ENCODE measurements at regions not wholly inside any gene's neighbourhood (a gene's known extent, or its start where the extent isn't known, plus 50 kb on each side); places are given as distances from the start of the nearest gene placed in this dataset.
"Not testable (repeated sequence)": the region's sequence is repeated elsewhere in the genome, so short reads cannot be mapped to it uniquely, and the experiment has no call there.

- H3K9me3 ChIP-seq (ENCODE audit: control insufficient read depth in 3 of 3, low read length in 3 of 3): no peaks in the 10 kb centered on the region
- H3K4me3 ChIP-seq (ENCODE audit: low read length in 3 of 3): no peak overlapping the region
- H3K27me3 ChIP-seq (ENCODE audit: control insufficient read depth in 3 of 3, insufficient read depth in 3 of 3, low read length in 3 of 3): no peaks in the 10 kb centered on the region
- H3K9ac ChIP-seq (ENCODE audit: low read depth in 1 of 3, low read length in 3 of 3): no peak overlapping the region
- no peak overlapping the region for H3K27ac ChIP-seq (ENCODE audit: low read depth, low read length)
- no peaks in the 10 kb centered on the region for H3K4me1 ChIP-seq (ENCODE audit: control insufficient read depth in 3 of 3, insufficient read depth in 3 of 3, low read length in 3 of 3)
- H3K36me3 ChIP-seq (ENCODE audit: control insufficient read depth in 3 of 3, insufficient read depth in 3 of 3, low read length in 3 of 3): no peaks in the 10 kb centered on the region
Measured at GRCh38 chr13:95411428-95412040, 110.3 kb upstream of the ABCC4 start.

GRCh38 chr13:95418946-95419345, 117.7 kb upstream of the ABCC4 start:
- H3K27ac ChIP-seq (ENCODE audit: low read depth, low read length): no peak overlapping the region
- no peak overlapping the region for H3K9ac ChIP-seq (ENCODE audit: low read depth in 1 of 3, low read length in 3 of 3)
- H3K27me3 ChIP-seq (ENCODE audit: control insufficient read depth in 3 of 3, insufficient read depth in 3 of 3, low read length in 3 of 3): no peaks in the 10 kb centered on the region
- no peaks in the 10 kb centered on the region for H3K36me3 ChIP-seq (ENCODE audit: control insufficient read depth in 3 of 3, insufficient read depth in 3 of 3, low read length in 3 of 3)
- no peaks in the 10 kb centered on the region for H3K9me3 ChIP-seq (ENCODE audit: control insufficient read depth in 3 of 3, low read length in 3 of 3)
- H3K4me3 ChIP-seq (ENCODE audit: low read length in 3 of 3): no peak overlapping the region
- H3K4me1 ChIP-seq (ENCODE audit: control insufficient read depth in 3 of 3, insufficient read depth in 3 of 3, low read length in 3 of 3): no peaks in the 10 kb centered on the region

- Histone ChIP-seq H3K9me3 (ENCODE audit: control insufficient read depth in 3 of 3, low read length in 3 of 3) (no peaks in the 10 kb centered on the region), H3K27ac (ENCODE audit: low read depth, low read length) (no peak overlapping the region), H3K4me3 (ENCODE audit: low read length in 3 of 3) (no peak overlapping the region), H3K36me3 (ENCODE audit: control insufficient read depth in 3 of 3, insufficient read depth in 3 of 3, low read length in 3 of 3) (no peaks in the 10 kb centered on the region), H3K9ac (ENCODE audit: low read depth in 1 of 3, low read length in 3 of 3) (no peak overlapping the region), H3K27me3 (ENCODE audit: control insufficient read depth in 3 of 3, insufficient read depth in 3 of 3, low read length in 3 of 3) (no peaks in the 10 kb centered on the region), H3K4me1 (ENCODE audit: control insufficient read depth in 3 of 3, insufficient read depth in 3 of 3, low read length in 3 of 3) (no peaks in the 10 kb centered on the region)
Measured at GRCh38 chr13:95420501-95420900, 119.2 kb upstream of the ABCC4 start.

DNA sequence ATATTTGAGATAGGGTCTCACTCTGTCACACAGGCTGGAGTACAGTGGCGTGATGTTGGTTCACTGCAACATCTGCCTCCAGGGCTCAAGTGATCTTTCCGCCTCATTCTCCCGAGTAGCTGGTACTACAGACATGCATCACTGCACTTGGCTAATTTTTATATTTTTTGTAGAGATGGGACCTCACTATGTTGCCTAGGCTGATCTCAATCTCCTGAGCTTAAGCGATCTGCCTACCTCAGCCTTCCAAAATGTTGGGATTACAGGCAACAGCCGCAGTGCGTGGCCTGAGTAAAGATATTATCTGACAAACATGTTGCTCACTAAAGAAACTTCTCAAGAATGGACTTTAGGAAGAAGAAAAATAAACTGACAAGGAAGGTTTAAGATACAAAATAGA, 125.4 kb upstream of the ABCC4 start:
- Histone ChIP-seq H3K4me1 (ENCODE audit: control insufficient read depth in 3 of 3, insufficient read depth in 3 of 3, low read length in 3 of 3) (no peaks in the 10 kb centered on the region), H3K27me3 (ENCODE audit: control insufficient read depth in 3 of 3, insufficient read depth in 3 of 3, low read length in 3 of 3) (no peaks in the 10 kb centered on the region), H3K27ac (ENCODE audit: low read depth, low read length) (no peak overlapping the region), H3K36me3 (ENCODE audit: control insufficient read depth in 3 of 3, insufficient read depth in 3 of 3, low read length in 3 of 3) (no peaks in the 10 kb centered on the region), H3K4me3 (ENCODE audit: low read length in 3 of 3) (no peak overlapping the region), H3K9me3 (ENCODE audit: control insufficient read depth in 3 of 3, low read length in 3 of 3) (no peaks in the 10 kb centered on the region), H3K9ac (ENCODE audit: low read depth in 1 of 3, low read length in 3 of 3) (no peak overlapping the region)

DNA sequence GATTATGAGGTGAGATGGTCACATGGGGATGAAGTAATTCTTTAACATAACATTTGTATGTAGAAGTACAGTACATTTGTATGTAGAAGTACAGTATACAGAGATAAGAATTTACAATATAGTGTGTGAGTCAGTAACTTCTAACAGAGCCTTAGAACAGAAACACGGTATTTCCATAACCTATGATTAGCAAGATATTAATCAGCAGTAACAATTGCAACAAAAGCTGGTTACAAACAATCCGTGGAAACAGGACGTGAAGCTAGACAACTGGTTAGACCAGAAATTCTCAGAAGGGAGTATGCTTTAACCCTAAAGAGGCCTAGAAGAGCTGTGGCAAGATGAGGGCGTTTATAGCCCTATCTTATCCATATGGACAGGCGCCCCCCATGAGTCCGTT, 122.0 kb upstream of the CLDN10 start:
- H3K27me3 ChIP-seq (ENCODE audit: control insufficient read depth in 3 of 3, insufficient read depth in 3 of 3, low read length in 3 of 3); H3K27ac ChIP-seq (ENCODE audit: low read depth, low read length); H3K4me1 ChIP-seq (ENCODE audit: control insufficient read depth in 3 of 3, insufficient read depth in 3 of 3, low read length in 3 of 3); H3K36me3 ChIP-seq (ENCODE audit: control insufficient read depth in 3 of 3, insufficient read depth in 3 of 3, low read length in 3 of 3); H3K9me3 ChIP-seq (ENCODE audit: control insufficient read depth in 3 of 3, low read length in 3 of 3); H3K9ac ChIP-seq (ENCODE audit: low read depth in 1 of 3, low read length in 3 of 3); H3K4me3 ChIP-seq (ENCODE audit: low read length in 3 of 3): not testable (repeated sequence)

DNA sequence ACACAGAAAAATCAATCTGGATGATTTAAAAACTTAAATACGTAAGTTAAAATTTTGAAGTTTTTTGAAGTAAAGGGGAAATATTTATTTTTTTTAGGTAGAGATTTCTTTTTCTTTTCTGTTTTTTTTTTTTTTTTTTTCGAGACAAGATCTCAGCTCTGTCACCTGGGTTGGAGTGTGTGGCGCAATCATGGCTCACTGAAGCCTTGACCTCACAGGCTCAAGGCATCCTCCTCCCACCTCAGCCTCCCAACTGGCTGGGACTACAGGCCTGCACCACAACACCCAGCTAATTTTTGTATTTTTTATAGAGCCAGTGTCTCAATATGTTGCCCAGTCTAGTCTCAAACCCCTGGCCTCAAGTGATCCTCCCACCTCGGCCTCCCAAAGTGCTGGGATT, 120.4 kb upstream of the CLDN10 start:
- Histone ChIP-seq H3K27me3 (ENCODE audit: control insufficient read depth in 3 of 3, insufficient read depth in 3 of 3, low read length in 3 of 3) (no peaks in the 10 kb centered on the region), H3K4me3 (ENCODE audit: low read length in 3 of 3) (no peak overlapping the region), H3K9me3 (ENCODE audit: control insufficient read depth in 3 of 3, low read length in 3 of 3) (no peaks in the 10 kb centered on the region), H3K9ac (ENCODE audit: low read depth in 1 of 3, low read length in 3 of 3) (no peak overlapping the region), H3K36me3 (ENCODE audit: control insufficient read depth in 3 of 3, insufficient read depth in 3 of 3, low read length in 3 of 3) (no peaks in the 10 kb centered on the region), H3K4me1 (ENCODE audit: control insufficient read depth in 3 of 3, insufficient read depth in 3 of 3, low read length in 3 of 3) (no peaks in the 10 kb centered on the region), H3K27ac (ENCODE audit: low read depth, low read length) (no peak overlapping the region)

GRCh38 chr13:95433537-95433936, 119.0 kb upstream of the CLDN10 start:
- Histone ChIP-seq H3K27me3 (ENCODE audit: control insufficient read depth in 3 of 3, insufficient read depth in 3 of 3, low read length in 3 of 3) (no peaks in the 10 kb centered on the region), H3K4me1 (ENCODE audit: control insufficient read depth in 3 of 3, insufficient read depth in 3 of 3, low read length in 3 of 3) (no peaks in the 10 kb centered on the region), H3K27ac (ENCODE audit: low read depth, low read length) (no peak overlapping the region), H3K9me3 (ENCODE audit: control insufficient read depth in 3 of 3, low read length in 3 of 3) (no peaks in the 10 kb centered on the region), H3K36me3 (ENCODE audit: control insufficient read depth in 3 of 3, insufficient read depth in 3 of 3, low read length in 3 of 3) (no peaks in the 10 kb centered on the region), H3K9ac (ENCODE audit: low read depth in 1 of 3, low read length in 3 of 3) (no peak overlapping the region), H3K4me3 (ENCODE audit: low read length in 3 of 3) (no peak overlapping the region)

DNA sequence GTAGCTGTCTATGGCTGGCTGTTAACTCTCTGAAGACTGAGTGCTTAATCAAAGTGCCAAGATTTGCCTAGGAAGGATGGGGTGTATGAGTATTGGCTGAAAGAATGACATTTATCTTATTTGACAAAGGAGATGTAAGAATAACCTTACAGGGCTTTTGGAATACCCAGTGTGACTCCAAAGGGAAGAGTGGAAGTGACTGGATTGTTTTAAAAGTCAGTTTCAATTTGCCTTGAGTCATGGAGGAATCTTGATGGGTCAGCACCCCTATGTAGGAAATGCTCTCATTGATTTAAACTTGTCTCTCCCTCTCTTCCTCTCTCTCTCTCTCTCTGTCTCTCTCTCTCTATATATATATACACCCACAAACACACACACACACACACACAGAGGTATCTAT, 118.4 kb upstream of the CLDN10 start:
- Histone ChIP-seq H3K4me1 (ENCODE audit: control insufficient read depth in 3 of 3, insufficient read depth in 3 of 3, low read length in 3 of 3) (no peaks in the 10 kb centered on the region), H3K27ac (ENCODE audit: low read depth, low read length) (no peak overlapping the region), H3K4me3 (ENCODE audit: low read length in 3 of 3) (no peak overlapping the region), H3K36me3 (ENCODE audit: control insufficient read depth in 3 of 3, insufficient read depth in 3 of 3, low read length in 3 of 3) (no peaks in the 10 kb centered on the region), H3K9ac (ENCODE audit: low read depth in 1 of 3, low read length in 3 of 3) (no peak overlapping the region), H3K27me3 (ENCODE audit: control insufficient read depth in 3 of 3, insufficient read depth in 3 of 3, low read length in 3 of 3) (no peaks in the 10 kb centered on the region), H3K9me3 (ENCODE audit: control insufficient read depth in 3 of 3, low read length in 3 of 3) (no peaks in the 10 kb centered on the region)

GRCh38 chr13:95437561-95437960, 115.0 kb upstream of the CLDN10 start:
- H3K9me3 ChIP-seq (ENCODE audit: control insufficient read depth in 3 of 3, low read length in 3 of 3): no peaks in the 10 kb centered on the region
- peaks cover 0 to 5% (median 0%) of the 10 kb centered on the region in 3 donors for H3K27me3 ChIP-seq (ENCODE audit: control insufficient read depth in 3 of 3, insufficient read depth in 3 of 3, low read length in 3 of 3)
- no peaks in the 10 kb centered on the region for H3K4me1 ChIP-seq (ENCODE audit: control insufficient read depth in 3 of 3, insufficient read depth in 3 of 3, low read length in 3 of 3)
- H3K4me3 ChIP-seq (ENCODE audit: low read length in 3 of 3): no peak overlapping the region
- no peak overlapping the region for H3K27ac ChIP-seq (ENCODE audit: low read depth, low read length)
- H3K36me3 ChIP-seq (ENCODE audit: control insufficient read depth in 3 of 3, insufficient read depth in 3 of 3, low read length in 3 of 3): no peaks in the 10 kb centered on the region
- H3K9ac ChIP-seq (ENCODE audit: low read depth in 1 of 3, low read length in 3 of 3): no peak overlapping the region

- H3K9me3 ChIP-seq (ENCODE audit: control insufficient read depth in 3 of 3, low read length in 3 of 3): no peaks in the 10 kb centered on the region
- H3K27me3 ChIP-seq (ENCODE audit: control insufficient read depth in 3 of 3, insufficient read depth in 3 of 3, low read length in 3 of 3): peaks cover 0 to 5% (median 0%) of the 10 kb centered on the region in 3 donors
- H3K36me3 ChIP-seq (ENCODE audit: control insufficient read depth in 3 of 3, insufficient read depth in 3 of 3, low read length in 3 of 3): no peaks in the 10 kb centered on the region
- H3K9ac ChIP-seq (ENCODE audit: low read depth in 1 of 3, low read length in 3 of 3): no peak overlapping the region
- no peaks in the 10 kb centered on the region for H3K4me1 ChIP-seq (ENCODE audit: control insufficient read depth in 3 of 3, insufficient read depth in 3 of 3, low read length in 3 of 3)
- H3K27ac ChIP-seq (ENCODE audit: low read depth, low read length): no peak overlapping the region
- H3K4me3 ChIP-seq (ENCODE audit: low read length in 3 of 3): no peak overlapping the region
Measured at GRCh38 chr13:95438297-95438696, 114.2 kb upstream of the CLDN10 start.
